HG02938 (cell line): ENCODE measurements at regions not wholly inside any gene's neighbourhood (a gene's known extent, or its start where the extent isn't known, plus 50 kb on each side); places are given as distances from the start of the nearest gene placed in this dataset.

Source experiments
- ATAC-seq: cut with Tn5 transposase; IDR thresholded peaks from one replicate; pipeline ENCODE4 v1.9.1; 2021; ENCODE audit warnings: mild to moderate bottlenecking, moderate library complexity; ENCODE audit not compliant: unreplicated experiment

DNA sequence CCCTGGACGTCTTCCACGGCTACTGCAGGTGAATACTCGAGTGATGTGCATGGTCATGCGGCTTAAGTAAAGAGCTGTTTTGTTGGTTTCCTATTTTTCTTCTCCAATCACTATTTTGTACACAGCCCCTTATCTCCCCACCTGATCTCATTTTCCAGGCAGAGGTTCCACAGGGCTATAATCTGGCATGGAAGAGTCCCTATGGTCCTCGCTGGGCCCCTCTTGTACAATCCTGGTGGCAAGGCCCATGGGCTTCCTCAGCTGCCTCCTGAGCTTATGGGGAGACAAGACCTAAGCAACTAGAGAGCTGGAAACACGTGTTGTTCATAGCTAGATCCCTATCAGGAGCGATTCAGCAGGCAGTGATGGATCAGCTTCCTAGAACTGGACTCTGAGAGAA lies 181.3 kb upstream of the ADO start:
- ATAC-seq = no peak

DNA sequence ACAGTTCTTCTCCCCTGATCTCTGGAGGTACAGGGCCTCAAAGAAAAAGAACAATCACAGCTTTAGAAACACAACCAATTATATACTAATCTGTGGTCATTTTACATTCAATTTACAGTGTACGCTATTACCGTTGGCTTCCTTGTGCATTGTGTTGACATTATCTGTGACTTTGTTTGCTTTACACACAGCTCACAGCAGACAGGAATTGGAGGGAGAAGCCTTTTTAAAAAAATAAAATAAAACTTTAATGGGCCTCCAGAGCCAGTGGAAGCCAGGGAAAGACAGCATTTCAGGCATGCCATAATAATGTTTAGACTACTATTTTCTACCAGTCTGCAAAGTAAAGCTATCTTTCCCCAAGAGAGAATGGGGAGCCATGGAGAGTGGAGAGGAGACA lies 179.0 kb upstream of the ADO start:
- ATAC-seq = no peak

DNA sequence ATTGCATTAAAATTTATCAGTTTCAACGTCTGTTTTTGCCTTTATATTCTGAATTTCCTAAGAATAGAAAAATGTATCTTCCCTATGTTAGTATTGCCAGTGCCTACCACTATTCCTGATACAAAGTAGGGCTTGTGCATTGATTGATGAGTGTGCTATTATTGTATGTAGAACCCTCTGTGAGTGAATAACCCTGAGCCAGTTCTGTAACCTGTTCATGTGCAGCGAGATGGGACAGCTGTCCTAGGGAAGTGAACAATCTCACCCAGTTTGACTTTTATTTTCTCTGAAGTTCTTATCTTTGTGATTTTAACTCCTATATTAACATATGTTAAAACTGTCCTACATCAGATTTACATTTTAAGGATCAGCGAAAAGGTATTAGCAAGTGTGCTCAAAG lies 178.4 kb upstream of the ADO start:
- no peak for ATAC-seq

DNA sequence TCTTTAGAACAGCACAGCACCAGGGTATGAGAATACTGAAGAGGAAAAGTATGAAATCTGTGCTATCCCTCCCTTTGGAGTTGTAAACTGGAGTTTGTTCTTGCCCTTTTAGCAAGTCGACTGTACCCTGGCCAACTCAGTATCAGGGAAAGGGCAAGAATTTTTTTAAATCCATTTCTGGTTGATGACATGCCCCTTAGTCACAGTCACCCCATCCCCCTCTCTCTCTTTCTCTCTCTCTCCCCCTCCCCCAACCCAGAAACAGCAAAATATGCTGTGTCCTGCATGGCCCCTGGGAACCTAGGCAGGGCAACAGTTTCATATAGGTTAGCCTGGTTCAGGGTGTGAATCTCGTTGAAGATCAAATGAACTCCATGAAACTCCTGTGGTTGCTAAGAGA lies 177.7 kb upstream of the ADO start:
- no peak for ATAC-seq

DNA sequence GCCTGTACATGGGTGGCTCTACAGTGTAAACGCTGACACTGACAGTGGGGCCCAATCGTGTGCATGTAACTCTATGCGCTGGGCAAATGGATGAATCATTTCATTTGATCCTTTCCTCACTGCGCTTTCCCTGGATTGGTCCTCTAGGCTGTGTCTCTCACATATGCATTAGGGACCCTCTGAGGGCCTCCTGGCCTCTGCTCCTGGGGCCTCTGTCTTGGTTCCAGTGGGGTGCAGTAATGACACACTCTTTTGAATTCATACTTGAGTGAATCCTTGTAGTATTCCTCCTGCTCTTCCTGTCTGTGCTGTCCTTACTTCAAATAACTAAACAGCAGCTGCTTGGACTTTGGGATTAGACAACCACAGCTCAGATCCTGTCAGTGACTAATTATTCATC lies 176.5 kb upstream of the ADO start:
- ATAC-seq = no peak

DNA sequence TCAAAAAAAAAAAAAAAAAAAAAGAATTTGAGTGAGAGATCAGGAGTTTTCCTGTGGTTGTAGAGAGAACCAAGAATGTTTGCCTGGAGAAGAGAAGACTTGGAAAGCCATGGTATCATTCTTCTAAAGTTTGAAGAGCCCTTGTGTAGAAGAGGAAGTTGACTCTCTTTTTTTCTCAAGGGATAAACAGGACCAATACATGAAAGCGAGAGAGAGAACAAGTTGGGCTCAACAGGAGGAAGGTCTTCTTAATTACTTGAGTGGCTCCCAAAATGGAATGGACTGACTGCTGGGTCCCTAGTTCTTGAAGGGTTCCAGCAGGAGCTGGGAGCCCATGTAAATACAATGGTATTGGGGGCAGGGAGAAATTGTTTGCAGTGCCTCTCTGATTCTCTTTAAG lies 173.3 kb upstream of the ADO start:
- no peak for ATAC-seq

DNA sequence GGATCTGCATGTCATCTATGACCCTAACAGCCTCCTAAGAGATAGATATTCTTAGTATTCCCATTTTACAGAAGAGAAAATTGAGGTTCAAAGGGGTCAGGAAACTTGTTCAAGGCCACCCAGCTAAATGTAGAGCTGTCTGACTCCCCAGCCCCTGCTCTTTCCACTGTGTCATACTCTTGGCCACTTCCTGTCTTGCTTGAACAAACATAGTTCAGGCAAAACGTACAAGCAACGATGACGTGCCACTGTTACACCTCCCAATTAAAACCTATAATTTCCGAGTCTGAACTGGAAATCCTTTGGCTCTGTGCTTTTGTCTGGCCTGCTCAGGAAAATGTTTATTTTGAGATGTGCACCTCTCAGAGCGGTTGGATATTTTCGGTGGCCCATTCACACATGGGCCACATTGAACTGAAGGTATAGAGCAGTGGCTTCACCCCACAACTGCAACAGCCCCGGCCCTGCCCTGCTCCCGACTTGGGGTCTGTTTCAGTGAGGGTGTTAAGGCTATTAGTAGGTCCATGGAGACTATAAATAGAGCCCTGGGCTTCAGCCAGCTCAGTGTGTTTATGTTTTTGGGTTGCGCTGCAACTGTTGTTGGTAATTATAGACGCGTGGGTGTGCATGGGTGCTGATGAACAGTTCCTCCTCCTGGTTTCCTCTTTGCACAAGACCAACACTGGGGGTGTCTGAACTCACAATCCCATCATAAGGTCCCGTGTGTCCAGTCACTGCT lies 172.3 kb upstream of the ADO start:
- peak; percentile 74 for ATAC-seq

DNA sequence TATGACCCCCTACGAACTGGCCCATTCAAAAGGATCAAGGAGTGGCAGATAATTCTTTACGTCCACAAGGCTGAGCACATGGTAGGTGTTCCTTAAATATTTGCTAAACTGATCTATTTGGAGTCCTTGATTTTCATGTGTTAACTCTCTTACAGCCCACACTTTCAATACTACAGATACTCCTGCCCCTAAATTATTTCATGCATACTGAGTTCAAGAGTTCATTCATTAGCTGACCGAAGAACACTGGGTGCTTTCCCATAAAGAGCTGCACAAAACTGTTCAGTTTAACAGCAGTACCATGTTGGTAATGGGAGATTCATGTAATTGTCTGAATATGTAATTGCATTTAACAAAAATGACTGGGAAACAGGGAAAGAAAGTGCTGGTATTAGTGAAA lies 170.5 kb upstream of the ADO start:
- ATAC-seq = no peak

DNA sequence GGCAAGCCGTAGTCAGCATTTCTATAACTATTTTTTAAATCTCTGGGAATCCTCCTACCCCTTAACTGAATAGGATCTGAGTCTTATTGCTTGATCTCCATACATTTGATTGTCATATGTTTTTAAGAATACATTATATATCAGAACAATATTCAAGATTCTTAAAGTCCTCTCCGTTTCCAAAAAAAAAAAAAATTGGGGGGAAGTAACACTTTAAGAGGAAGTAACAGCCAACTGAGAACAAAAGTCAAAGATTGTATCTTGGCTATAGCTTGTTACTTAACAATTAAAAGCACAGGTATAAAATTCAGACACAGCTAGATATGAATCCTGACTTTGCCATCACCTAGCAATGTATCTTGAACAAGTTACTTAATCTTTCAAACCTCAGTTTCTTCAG lies 169.9 kb upstream of the ADO start:
- no peak for ATAC-seq

DNA sequence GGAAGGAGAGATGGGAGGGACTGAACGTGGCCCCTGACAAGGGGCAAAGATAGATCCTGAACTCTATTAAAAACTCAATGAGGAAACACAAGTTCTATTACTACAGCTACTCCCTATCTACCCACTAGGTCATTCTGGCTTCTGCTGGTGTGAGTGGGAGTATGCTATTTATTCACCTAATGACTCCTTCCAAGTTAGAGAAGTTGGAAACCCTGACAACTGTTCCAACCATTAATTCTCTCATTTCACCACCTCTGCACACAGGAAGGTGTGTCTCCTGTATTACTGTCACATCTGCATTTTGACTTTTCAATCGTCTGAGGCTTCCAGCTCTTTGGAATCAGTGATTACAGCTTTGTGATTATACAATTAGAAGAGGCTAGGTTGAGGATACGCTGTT lies 169.4 kb upstream of the ADO start:
- ATAC-seq = no peak

DNA sequence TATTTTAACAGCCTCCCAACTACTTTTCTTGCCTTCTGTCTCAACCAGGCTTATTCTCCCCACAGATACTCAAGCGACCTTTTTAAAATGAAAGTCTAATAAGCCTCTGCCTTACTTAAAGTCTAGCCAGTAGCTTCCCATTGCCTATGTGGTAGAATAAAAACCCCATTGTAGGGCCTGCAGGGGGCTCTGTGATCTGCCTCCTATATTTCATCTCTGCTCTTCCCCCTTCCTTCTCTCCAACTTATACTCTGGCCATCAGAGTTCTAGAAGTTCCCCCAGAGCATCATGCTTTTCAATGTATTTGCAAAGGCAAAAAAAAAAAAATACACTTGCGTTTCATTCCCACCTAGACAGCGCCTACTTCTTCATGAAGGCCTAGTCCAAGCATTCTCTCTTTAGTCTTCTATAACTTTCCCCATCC lies 167.7 kb upstream of the ADO start:
- no peak for ATAC-seq

DNA sequence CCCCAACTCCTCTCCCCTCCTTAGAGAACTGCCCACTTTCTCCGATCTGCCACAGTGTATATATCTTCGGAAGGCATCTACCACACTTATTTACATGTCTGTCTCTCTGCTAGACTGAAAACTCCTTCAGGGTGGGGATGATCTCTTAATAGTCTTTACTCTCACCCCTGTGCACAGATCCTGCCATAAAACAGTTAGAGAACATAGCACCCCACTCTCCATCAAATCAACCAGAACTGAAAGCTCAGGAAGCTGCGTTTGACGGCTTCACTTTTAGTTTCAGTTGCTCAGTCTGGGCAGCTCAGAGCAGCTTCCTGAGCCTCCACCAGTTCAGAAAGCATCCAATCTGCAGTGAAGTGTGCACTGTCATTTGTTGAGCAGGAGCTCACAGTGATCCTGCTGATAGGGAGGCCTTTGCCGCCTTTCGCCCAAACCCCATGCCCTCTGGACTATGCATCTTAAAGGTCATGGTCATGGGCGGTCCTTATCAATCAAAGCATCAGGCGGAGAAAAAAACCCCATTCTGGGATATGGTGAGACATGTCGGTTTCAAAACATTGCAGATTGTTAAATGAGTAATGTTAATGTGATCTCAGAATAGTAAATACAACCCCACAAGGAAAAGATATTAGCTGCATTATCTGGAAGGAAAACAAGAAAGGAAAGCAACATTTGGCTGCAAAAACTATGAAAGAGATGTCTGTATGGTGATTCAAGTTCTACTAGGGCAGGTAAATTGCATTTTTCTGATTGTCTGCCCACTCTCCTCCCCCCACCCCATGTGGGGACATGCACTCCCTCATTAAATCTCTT lies 167.1 kb upstream of the ADO start:
- ATAC-seq = peak; percentile 50

DNA sequence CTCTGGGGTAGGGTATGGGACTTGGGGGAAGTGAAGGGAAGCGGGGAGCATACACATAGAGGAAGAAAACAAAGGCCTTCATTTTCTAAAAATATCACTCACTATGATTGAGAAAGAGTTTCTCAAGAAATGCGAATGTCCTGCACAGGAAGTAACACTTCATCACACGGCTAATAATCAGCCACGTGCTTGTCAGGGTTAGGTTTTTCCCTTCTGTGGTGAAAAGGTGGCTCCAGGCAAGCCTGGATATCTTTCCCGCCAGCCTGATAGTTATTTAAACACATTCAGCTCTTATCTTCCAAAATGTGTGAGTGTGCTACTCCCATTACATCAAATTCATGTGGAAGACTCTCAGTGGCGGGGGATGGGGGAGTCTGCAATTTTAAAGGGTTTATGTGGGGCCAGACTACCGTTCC lies 166.4 kb upstream of the ADO start:
- ATAC-seq = peak; percentile 45

DNA sequence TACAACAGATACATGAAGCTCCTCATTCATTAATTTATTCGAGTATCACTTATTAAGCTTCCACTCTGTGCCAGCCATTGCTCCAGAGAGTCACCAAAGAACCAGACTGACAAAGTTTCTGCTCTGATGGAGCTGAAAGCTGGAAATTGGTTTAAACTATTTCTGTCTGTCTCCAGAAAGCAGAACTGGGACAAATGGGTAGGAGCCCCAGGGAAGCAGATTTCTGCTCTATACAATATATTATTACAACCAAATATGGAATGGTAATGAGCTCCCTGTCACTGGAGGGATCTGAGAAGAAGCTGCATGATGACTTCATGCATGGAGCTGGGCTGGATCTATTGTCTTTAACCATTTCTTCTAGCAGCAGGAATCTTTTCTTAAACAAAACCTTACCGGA lies 165.4 kb upstream of the ADO start:
- ATAC-seq = no peak

DNA sequence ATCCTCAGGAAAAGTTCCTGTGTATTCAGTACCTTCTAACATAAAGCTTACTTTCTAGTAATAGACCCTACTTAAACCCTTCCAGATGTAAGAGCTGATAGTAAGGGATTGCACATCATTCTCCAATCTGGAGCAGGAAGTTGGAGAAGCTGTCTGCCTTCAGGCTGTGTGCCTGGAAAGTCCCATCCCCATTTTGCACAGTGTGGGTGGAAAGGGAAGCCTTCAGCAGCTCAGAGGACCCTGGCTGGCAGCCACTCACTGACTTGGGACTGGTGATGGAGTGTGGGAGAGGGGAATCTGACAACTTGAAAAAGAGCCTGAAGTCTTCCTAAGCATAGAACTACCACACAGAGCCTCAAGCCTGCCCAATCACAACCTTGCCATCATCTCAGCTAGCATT lies 164.1 kb upstream of the ADO start:
- no peak for ATAC-seq

DNA sequence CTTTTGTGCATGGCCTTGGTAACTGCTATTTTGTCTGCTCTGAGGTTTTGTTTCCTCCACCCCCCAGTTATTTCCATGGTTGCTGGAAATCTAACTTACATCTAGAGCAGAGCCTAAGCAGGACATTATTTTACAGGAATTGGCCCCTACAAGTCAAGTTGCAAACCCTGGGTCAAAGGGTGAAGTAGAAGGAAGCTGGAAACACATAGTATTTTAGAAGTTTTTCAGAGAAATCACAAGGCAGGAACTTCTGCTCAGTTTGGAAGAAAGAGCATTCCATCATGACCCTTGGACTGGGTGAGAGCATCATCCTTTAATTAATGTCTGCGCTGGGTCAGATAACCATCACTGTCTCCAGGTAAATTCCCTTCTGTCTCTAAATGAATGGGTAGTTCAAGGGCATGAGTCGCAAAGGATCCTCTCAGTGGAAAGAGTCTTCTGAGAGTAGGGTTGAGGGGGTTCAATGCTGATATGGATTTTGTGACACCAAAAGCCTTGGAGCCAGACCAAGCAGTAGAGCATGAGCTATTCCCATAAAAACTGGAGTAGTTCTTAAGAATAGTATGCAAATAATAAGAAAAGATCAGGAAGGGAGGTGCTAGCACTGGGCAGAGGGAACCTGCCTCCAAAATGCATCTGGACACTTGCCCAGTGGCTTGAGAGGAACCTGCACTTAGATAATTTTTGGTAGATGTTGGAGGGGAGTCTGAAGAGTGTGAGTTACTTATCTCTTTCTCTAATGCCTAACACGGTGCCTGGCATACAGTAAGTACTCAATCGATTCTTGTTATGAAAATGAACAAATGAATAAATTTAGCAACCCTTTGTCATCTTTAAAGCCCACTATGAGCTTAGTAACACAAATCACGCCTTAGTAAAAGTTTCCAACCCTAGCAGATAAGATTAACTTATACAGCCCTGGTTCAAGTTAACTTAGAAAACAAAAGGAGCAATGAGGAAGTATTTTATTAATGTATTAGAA lies 160.6 kb upstream of the ADO start:
- no peak for ATAC-seq

DNA sequence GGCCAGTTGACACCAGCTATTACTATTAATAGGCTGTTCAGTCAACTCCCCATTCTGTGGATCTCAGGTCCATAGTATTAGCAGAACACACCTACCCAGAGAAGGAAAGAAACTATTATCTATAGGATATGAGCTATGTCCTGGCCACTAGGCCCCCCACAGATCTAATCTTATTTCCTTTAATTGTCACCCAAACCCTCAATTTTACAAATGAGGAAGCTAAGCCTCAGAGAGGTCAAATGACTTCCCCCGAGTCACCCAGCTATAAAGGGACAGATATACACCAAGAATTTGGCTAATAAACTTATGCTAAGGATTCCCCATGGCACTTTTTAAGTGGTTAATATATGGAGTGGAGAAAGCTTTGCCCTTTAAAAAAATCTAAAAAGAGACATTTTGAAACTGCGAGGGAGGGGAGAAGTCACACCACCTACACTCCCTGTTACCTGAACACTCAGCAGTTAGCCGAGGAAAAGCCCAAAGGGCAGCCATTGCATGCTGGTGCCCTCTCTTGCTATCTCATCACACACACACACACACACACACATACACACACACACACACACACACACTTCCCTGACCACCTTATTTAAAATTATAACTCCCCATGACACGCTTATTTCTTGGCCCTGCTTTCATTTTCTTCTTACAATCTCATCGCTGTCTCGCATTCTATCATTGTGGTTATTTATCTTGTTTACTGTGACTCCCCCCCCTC lies 157.0 kb upstream of the ADO start:
- no peak for ATAC-seq

DNA sequence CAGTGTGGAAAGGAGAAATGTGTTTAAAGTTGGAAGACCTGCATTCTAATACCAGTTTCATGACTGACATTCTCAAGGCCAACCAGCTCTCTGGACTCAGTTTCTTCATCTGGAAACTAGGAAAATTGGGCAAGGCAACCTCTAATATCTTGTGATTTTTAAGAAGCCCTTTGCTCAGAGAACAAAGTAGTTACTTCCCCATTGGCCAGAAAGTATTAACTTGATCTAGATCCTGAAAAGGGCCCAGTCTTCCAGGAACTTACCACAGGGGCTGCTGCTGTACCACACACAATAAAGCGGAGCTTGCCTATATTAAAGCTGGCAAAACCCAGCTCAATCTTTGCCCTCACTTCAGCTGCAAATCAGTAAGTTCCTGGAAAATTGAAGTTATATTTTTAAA lies 155.6 kb upstream of the ADO start:
- ATAC-seq = no peak

DNA sequence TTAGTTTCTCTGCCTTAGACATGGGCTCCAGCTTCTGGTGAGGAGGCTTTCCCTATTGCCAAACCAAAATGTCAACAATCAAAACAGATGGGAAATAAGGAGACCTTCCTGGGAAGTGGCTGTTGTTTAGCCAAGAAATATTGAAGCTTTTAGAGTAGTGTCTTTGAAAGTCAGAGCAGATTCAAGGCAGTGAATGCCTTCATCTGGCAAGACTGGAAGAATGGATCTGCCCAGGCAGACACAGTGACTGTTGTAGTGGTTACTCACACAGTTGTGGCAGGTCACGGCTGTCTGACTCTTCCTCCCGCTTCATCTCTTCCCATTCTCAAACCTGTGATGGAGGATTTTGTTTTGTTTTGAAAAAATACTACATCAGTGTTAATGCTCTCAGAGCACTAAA lies 154.1 kb upstream of the ADO start:
- ATAC-seq = no peak

DNA sequence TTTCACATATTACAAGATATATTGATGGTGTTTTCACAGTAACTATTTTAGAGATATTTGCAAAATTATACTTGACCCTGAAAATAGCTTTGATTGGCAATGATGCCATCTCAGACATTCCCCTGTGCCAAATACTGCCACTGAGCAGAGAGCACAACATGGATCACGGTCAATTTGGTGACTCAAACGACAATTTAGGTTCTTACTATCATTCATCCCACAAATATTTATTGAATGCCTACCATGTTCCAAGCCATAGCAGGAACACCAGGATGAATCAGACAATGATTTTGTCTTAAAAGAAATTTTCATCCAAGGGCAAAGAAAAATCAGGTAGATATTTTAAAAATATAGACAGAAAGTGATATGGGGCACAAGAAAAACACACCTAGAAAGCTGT lies 153.2 kb upstream of the ADO start:
- no peak for ATAC-seq

DNA sequence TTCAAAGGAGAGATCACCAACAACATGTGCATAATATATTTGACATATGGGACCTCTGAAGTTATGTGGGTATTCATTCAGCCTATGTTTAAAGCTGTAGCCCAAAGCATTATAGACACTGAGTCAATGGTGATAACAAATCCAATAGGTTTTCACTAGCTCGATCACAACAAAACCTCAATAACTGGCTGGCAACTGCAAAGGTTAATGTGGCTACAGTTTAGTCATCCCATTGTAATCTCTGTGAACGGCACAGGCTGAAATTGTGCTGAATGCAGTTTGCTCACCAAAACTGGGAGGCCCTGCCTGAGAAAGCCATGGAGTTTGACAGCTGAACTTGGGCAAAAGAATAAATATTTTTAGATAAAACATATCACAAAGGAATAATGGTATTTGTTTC lies 152.4 kb upstream of the ADO start:
- ATAC-seq = no peak
